SK-N-SH (cell line): ENCODE measurements at regions not wholly inside any gene's neighbourhood (a gene's known extent, or its start where the extent isn't known, plus 50 kb on each side); places are given as distances from the start of the nearest gene placed in this dataset.
"Not testable (repeated sequence)": the region's sequence is repeated elsewhere in the genome, so short reads cannot be mapped to it uniquely, and the experiment has no call there.

ENCODE experiments used
- CTCF ChIA-PET: fragments of 300-600, 350-600 bp; formaldehyde crosslinking; extraction: SDS; loops from one replicate; lab custom pipeline; 2021; lab: Yijun Ruan, JAX
- POLR2A ChIA-PET: fragments of 350-600 bp; sonication (Branson Sonifier 250); formaldehyde crosslinking; extraction: SDS; loops from one replicate; lab custom pipeline; 2020; ENCODE audit warnings: antibody characterized with exemption, inconsistent platforms; lab: Yijun Ruan, JAX
- DNase-seq: peaks from one replicate; pipeline ENCODE4 v3.0.0; 2012
- H2AFZ ChIP-seq: fragments of 200-600 bp; sonication (generic); 2 replicates; pipeline ENCODE4 v1.8.1; 2016; ENCODE audit warnings: antibody characterized with exemption, mild to moderate bottlenecking, low read depth
- H3F3A ChIP-seq: fragments of 200-600 bp; sonication (generic); replicated peaks from 2 replicates; pipeline ENCODE3; 2016; ENCODE audit warnings: antibody characterized with exemption, mild to moderate bottlenecking; ENCODE audit not compliant: insufficient read depth
- H3K27ac ChIP-seq, 2 experiments: fragments of 200-500 bp in 1 of 2; fragments of 200-600 bp in 1 of 2; sonication (Bioruptor generic) in 1 of 2; sonication (generic), shearing (Covaris generic) in 1 of 2; 2 replicates each; pipeline versions ENCODE4 v1.5.1 to v1.6.1; 2014 to 2016; ENCODE audit warnings: low read depth in 2 of 2, inconsistent platforms in 1 of 2, low read length in 1 of 2, mild to moderate bottlenecking in 1 of 2, mixed read lengths in 1 of 2
- H3K27me3 ChIP-seq: fragments of 200-600 bp; sonication (generic), shearing (Covaris generic); 2 replicates; pipeline ENCODE4 v1.6.1; 2016; ENCODE audit warnings: mixed run types; ENCODE audit not compliant: insufficient read depth
- H3K36me3 ChIP-seq, 2 experiments: fragments of 200-500 bp in 1 of 2; fragments of 200-600 bp in 1 of 2; sonication (Bioruptor generic) in 1 of 2; sonication (generic) in 1 of 2; replicated peaks in 1 of 2; 2 replicates each; pipeline versions ENCODE3 to v1.5.1; 2014 to 2016; ENCODE audit warnings: low read length in 1 of 2, mild to moderate bottlenecking in 1 of 2; ENCODE audit not compliant: insufficient read depth in 2 of 2, control insufficient read depth in 1 of 2
- H3K4me1 ChIP-seq, 2 experiments: fragments of 200-500 bp in 1 of 2; fragments of 200-600 bp in 1 of 2; sonication (Bioruptor generic) in 1 of 2; sonication (generic), shearing (Covaris generic) in 1 of 2; 2 replicates each; pipeline versions ENCODE4 v1.5.1 to v1.6.1; 2014 to 2016; ENCODE audit warnings: low read depth in 1 of 2, low read length in 1 of 2, mixed run types in 1 of 2; ENCODE audit not compliant: insufficient read depth in 2 of 2, control insufficient read depth in 1 of 2
- H3K4me2 ChIP-seq: fragments of 200-600 bp; sonication (generic), shearing (Covaris generic); 2 replicates; pipeline ENCODE4 v1.6.1; 2017; ENCODE audit warnings: mixed run types
- H3K4me3 ChIP-seq, 2 experiments: fragments of 200-500 bp in 1 of 2; fragments of 200-600 bp in 1 of 2; sonication (Bioruptor generic) in 1 of 2; sonication (generic), shearing (Covaris generic) in 1 of 2; 2 replicates each; pipeline versions ENCODE4 v1.5.1 to v1.8.1; 2014 to 2016; ENCODE audit warnings: low read depth in 2 of 2, inconsistent platforms in 1 of 2, low read length in 1 of 2, mild to moderate bottlenecking in 1 of 2, mixed read lengths in 1 of 2, moderate library complexity in 1 of 2
- H3K79me2 ChIP-seq: fragments of 200-600 bp; sonication (generic); 2 replicates; pipeline ENCODE4 v1.8.1; 2017; ENCODE audit warnings: mild to moderate bottlenecking; ENCODE audit not compliant: insufficient read depth
- H3K9ac ChIP-seq: fragments of 200-600 bp; sonication (generic); 2 replicates; pipeline ENCODE4 v1.6.1; 2017; ENCODE audit warnings: mixed run types
- H3K9me2 ChIP-seq: fragments of 200-600 bp; sonication (generic); 2 replicates; pipeline ENCODE4 v1.6.1; 2017; ENCODE audit warnings: mixed run types
- H3K9me3 ChIP-seq: fragments of 200-600 bp; sonication (generic); 2 replicates; pipeline ENCODE4 v1.6.1; 2017; ENCODE audit warnings: mixed run types, mild to moderate bottlenecking, moderate library complexity
- H4K20me1 ChIP-seq: fragments of 200-600 bp; sonication (generic); 2 replicates; pipeline ENCODE4 v1.6.1; 2017; ENCODE audit warnings: mild to moderate bottlenecking, mixed run types; ENCODE audit not compliant: insufficient read depth
- FOXJ3 ChIP-seq: sonication (generic); formaldehyde crosslinking; IDR thresholded peaks from 2 replicates; pipeline ENCODE4 v1.5.1; 2020; ENCODE audit warnings: mild to moderate bottlenecking, missing genetic modification reagents
- GABPA ChIP-seq: IDR thresholded peaks from 2 replicates; pipeline ENCODE4 v1.4.0; 2012; ENCODE audit warnings: low read depth, mild to moderate bottlenecking
- GATA2 ChIP-seq: sonication (generic); formaldehyde crosslinking; IDR thresholded peaks from 2 replicates; pipeline ENCODE4 v1.5.0; 2020; ENCODE audit warnings: mild to moderate bottlenecking, missing genetic modification reagents
- MEF2A ChIP-seq: IDR thresholded peaks from 2 replicates; pipeline ENCODE4 v1.4.0; 2012; ENCODE audit warnings: low read depth, borderline replicate concordance
- MXI1 ChIP-seq: IDR thresholded peaks from 2 replicates; pipeline ENCODE4 v1.6.1; 2012; ENCODE audit warnings: mild to moderate bottlenecking, low read depth, low read length, improper control_type of control experiment
- NRF1 ChIP-seq: IDR thresholded peaks from 2 replicates; pipeline ENCODE4 v1.6.1; 2012; ENCODE audit warnings: low read depth, mild to moderate bottlenecking, low read length
- RXRA ChIP-seq: IDR thresholded peaks from 2 replicates; pipeline ENCODE4 v1.4.0; 2012; ENCODE audit warnings: low read depth, mild to moderate bottlenecking, borderline replicate concordance
- SIN3A ChIP-seq: IDR thresholded peaks from 2 replicates; pipeline ENCODE4 v1.6.1; 2012; ENCODE audit warnings: low read depth, mild to moderate bottlenecking, low read length, moderate library complexity, borderline replicate concordance
- TCF12 ChIP-seq: IDR thresholded peaks from 2 replicates; pipeline ENCODE4 v1.4.0; 2012
- TEAD4 ChIP-seq: IDR thresholded peaks from 2 replicates; pipeline ENCODE4 v1.4.0; 2012; ENCODE audit warnings: mild to moderate bottlenecking, borderline replicate concordance; ENCODE audit not compliant: insufficient read depth
- WGBS: methylation state at CpG from one replicate; pipeline ENCODE4 v1.1.6; 2017; ENCODE audit warnings: low lambda C conversion rate; 5-methylcytosine and 5-hydroxymethylcytosine counted together
- TF ChIP-seq, protein P1 (sequence below): IDR thresholded peaks from 2 replicates; pipeline ENCODE4; 2012
- TF ChIP-seq, protein P2 (sequence below): fragments of 150-350 bp; IDR thresholded peaks from 2 replicates; pipeline ENCODE4 v1.6.1; 2016; ENCODE audit warnings: mild to moderate bottlenecking, low read depth, low read length
- TF ChIP-seq, protein P3 (sequence below): IDR thresholded peaks from 2 replicates; pipeline ENCODE4 v1.4.0; 2012; ENCODE audit warnings: low read depth, borderline replicate concordance

DNA sequence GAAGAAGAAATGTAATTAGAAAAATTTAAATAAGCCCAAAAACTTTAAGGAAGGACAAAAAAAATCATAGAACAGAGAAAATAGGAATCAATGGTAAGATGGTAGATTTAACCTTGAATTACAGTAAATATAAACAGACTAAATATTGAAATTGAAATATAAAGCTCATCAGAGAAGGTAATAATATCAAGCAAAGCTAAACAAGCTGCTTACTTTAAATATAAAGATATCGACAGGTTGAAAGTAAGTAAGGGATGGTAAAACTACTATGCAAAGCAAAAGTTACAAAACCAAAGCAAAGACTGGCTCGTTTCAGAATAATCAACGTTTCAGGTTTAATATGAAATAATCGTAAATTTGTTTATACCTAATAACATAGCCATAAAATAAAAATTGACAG lies 137.0 kb upstream of the KCNJ15 start:
- Histone ChIP-seq H4K20me1 (no peaks in the 10 kb centered on the region), H3F3A (no peaks in the 10 kb centered on the region), H2AFZ (no peak overlapping the region), H3K36me3 (no peaks in the 10 kb centered on the region), H3K4me1 (no peaks in the 10 kb centered on the region), H3K27ac (no peak overlapping the region), H3K27me3 (no peaks in the 10 kb centered on the region), H3K9me3 (no peaks in the 10 kb centered on the region), H3K79me2 (no peaks in the 10 kb centered on the region), H3K4me2 (no peak overlapping the region), H3K4me3 (no peak overlapping the region), H3K9me2 (no peaks in the 10 kb centered on the region), H3K9ac (no peak overlapping the region)
- no peak for TF ChIP-seq GATA2 (CRISPR knock-in tag)
- TF ChIP-seq, protein P1, sequence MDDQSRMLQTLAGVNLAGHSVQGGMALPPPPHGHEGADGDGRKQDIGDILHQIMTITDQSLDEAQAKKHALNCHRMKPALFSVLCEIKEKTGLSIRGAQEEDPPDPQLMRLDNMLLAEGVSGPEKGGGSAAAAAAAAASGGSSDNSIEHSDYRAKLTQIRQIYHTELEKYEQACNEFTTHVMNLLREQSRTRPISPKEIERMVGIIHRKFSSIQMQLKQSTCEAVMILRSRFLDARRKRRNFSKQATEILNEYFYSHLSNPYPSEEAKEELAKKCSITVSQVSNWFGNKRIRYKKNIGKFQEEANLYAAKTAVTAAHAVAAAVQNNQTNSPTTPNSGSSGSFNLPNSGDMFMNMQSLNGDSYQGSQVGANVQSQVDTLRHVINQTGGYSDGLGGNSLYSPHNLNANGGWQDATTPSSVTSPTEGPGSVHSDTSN, result no peak
- TF ChIP-seq MXI1, result no peak
- TF ChIP-seq RXRA, result no peak
- no peak for TF ChIP-seq NRF1
- no peak for TF ChIP-seq TEAD4
- no peak for TF ChIP-seq GABPA
- TF ChIP-seq, protein P2, sequence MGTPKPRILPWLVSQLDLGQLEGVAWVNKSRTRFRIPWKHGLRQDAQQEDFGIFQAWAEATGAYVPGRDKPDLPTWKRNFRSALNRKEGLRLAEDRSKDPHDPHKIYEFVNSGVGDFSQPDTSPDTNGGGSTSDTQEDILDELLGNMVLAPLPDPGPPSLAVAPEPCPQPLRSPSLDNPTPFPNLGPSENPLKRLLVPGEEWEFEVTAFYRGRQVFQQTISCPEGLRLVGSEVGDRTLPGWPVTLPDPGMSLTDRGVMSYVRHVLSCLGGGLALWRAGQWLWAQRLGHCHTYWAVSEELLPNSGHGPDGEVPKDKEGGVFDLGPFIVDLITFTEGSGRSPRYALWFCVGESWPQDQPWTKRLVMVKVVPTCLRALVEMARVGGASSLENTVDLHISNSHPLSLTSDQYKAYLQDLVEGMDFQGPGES, result no peak
- TF ChIP-seq FOXJ3 (CRISPR knock-in tag), result no peak
- no peak for TF ChIP-seq MEF2A
- no peak for TF ChIP-seq SIN3A
- TF ChIP-seq, protein P3, sequence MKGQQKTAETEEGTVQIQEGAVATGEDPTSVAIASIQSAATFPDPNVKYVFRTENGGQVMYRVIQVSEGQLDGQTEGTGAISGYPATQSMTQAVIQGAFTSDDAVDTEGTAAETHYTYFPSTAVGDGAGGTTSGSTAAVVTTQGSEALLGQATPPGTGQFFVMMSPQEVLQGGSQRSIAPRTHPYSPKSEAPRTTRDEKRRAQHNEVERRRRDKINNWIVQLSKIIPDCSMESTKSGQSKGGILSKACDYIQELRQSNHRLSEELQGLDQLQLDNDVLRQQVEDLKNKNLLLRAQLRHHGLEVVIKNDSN, result no peak
- no peak for TF ChIP-seq TCF12
- WGBS, result 47% methylated on average over 4 of the region's 4 CpGs
- POLR2A ChIA-PET, result no interaction called here
- no peak for DNase-seq
- CTCF ChIA-PET, result interaction anchor here (3.7 kb wide), 1 partner anchor 7 kb away, joined by 18 read pairs; no protein-coding TSS in a partner anchor

DNA sequence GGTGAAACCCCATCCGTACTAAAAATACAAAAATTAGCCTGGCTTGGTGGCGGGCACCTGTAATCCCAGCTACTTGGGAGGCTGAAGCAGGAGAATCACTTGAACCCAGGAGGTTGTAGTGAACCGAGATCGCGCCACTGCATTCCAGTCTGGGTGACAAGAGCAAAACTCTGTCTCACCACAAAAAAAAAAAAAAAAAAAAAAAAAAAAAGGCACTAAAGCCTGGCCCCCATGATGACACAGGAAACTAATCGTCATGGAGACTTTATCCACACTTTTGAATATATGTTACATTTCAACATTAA lies 136.2 kb upstream of the KCNJ15 start:
- WGBS, result 70% methylated on average over 6 of the region's 6 CpGs
- H3K27me3 ChIP-seq, POLR2A ChIA-PET: not testable (repeated sequence)

More for the DNA sequence above, 136.2 kb upstream of the KCNJ15 start:
- H3K36me3 ChIP-seq, H3K79me2 ChIP-seq, H3F3A ChIP-seq, H3K27ac ChIP-seq, DNase-seq, CTCF ChIA-PET, H3K9me2 ChIP-seq, H3K4me2 ChIP-seq, H3K9me3 ChIP-seq, H2AFZ ChIP-seq, H3K4me3 ChIP-seq, H3K9ac ChIP-seq, H4K20me1 ChIP-seq, H3K4me1 ChIP-seq: not testable (repeated sequence)
